DND-41 (cell line): ENCODE measurements at regions not wholly inside any gene's neighbourhood (a gene's known extent, or its start where the extent isn't known, plus 50 kb on each side); places are given as distances from the start of the nearest gene placed in this dataset.

Experiments used
- EZH2 ChIP-seq: IDR thresholded peaks from 3 replicates; pipeline ENCODE4 v1.6.1; 2012; ENCODE audit warnings: borderline replicate concordance, low read depth, mild to moderate bottlenecking, moderate library complexity, low read length, inconsistent platforms; ENCODE audit not compliant: severe bottlenecking
- TF ChIP-seq, protein P1 (sequence below): IDR thresholded peaks from 2 replicates; pipeline ENCODE4 v1.5.1; 2012; ENCODE audit warnings: borderline replicate concordance, low read length, moderate library complexity, mild to moderate bottlenecking; ENCODE audit not compliant: poor library complexity, severe bottlenecking; ENCODE audit errors: extremely low read depth

DNA sequence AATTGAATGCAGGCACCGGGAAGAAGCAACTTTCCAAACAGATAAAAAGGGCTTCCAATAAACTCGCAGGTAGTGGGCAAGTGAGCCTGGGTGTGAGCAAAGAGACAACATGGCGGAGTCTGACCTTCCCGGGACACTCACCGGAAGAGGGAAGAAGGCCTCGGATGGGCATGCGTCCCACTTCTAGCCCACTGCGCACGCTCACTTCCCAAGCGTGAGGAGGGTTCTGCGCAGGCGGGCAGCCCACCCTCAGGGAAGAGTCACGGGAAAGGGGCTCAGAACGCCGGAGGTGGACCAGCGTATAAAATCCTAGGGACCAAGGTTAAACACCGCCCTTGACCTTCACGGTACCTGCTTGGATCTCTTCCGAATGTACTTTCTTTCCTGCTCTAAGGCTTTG is 95.5 kb upstream of the AFDN start:
- no peak for TF ChIP-seq EZH2
- TF ChIP-seq, protein P1, sequence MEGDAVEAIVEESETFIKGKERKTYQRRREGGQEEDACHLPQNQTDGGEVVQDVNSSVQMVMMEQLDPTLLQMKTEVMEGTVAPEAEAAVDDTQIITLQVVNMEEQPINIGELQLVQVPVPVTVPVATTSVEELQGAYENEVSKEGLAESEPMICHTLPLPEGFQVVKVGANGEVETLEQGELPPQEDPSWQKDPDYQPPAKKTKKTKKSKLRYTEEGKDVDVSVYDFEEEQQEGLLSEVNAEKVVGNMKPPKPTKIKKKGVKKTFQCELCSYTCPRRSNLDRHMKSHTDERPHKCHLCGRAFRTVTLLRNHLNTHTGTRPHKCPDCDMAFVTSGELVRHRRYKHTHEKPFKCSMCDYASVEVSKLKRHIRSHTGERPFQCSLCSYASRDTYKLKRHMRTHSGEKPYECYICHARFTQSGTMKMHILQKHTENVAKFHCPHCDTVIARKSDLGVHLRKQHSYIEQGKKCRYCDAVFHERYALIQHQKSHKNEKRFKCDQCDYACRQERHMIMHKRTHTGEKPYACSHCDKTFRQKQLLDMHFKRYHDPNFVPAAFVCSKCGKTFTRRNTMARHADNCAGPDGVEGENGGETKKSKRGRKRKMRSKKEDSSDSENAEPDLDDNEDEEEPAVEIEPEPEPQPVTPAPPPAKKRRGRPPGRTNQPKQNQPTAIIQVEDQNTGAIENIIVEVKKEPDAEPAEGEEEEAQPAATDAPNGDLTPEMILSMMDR, result no peak
